Transverse colon (tissue), 4 donors: ENCODE measurements at regions not wholly inside any gene's neighbourhood (a gene's known extent, or its start where the extent isn't known, plus 50 kb on each side); places are given as distances from the start of the nearest gene placed in this dataset.

Experiments
- CTCF ChIP-seq, 5 experiments: fragments of 200-600 bp in 3 of 5; fragments of 450-650 bp in 2 of 5; sonication (generic) in 3 of 5; IDR thresholded peaks; 1 replicate in 2 of 5; 2 replicates in 3 of 5; pipeline ENCODE4 v1.5.1; 2016 to 2017; ENCODE audit warnings: antibody characterized with exemption in 5 of 5, inconsistent platforms in 3 of 5, mild to moderate bottlenecking in 2 of 5, moderate library complexity in 1 of 5
- EP300 ChIP-seq: sonication (generic); formaldehyde crosslinking; IDR thresholded peaks from one replicate; pipeline ENCODE4 v1.6.1; 2017; ENCODE audit warnings: antibody characterized with exemption, low read depth
- POLR2A ChIP-seq: fragments of 450-650 bp; IDR thresholded peaks from one replicate; pipeline ENCODE4 v1.6.1; 2016; ENCODE audit warnings: antibody characterized with exemption, mild to moderate bottlenecking, moderate library complexity
- POLR2AphosphoS5 ChIP-seq, 3 donors: sonication (generic); formaldehyde crosslinking; IDR thresholded peaks; one replicate each; pipeline ENCODE4 v1.6.1; 2016; ENCODE audit warnings: antibody characterized with exemption in 3 of 3

GRCh38 chr14:98928418-98928817 is 343.6 kb downstream of the BCL11B start:
- TF ChIP-seq CTCF (IDR thresholded peaks at IDR 0.05) (no peak), POLR2A (no peak), POLR2AphosphoS5 (IDR thresholded peaks at IDR 0.05) (no peak), EP300 (no peak)
